ENCODE measurements at regions not wholly inside any gene's neighbourhood (a gene's known extent, or its start where the extent isn't known, plus 50 kb on each side); places are given as distances from the start of the nearest gene placed in this dataset.
"Not testable (repeated sequence)": the region's sequence is repeated elsewhere in the genome, so short reads cannot be mapped to it uniquely, and the experiment has no call there.

- ATAC-seq: peak in 1 of 2 donors; percentile 45
- Mint-ChIP-seq H3K4me1 (ENCODE audit: low read depth in 2 of 2) (no peaks in the 10 kb centered on the region), H3K36me3 (no peaks in the 10 kb centered on the region), H3K9me3 (no peaks in the 10 kb centered on the region), H3K27me3 (peaks cover 22 to 49% of the 10 kb centered on the region in 2 donors), H3K4me3 (no peak overlapping the region), H3K27ac (no peak overlapping the region)
- DNase-seq (ENCODE audit: low spot score): no peak
Measured at GRCh38 chr15:56568466-56569167, 103.7 kb upstream of the MNS1 start.

- no peak for DNase-seq (ENCODE audit: low spot score)
- no peaks in the 10 kb centered on the region for H3K4me1 Mint-ChIP-seq (ENCODE audit: low read depth in 2 of 2)
- no peak for ATAC-seq
- H3K27ac Mint-ChIP-seq: no peak overlapping the region
- no peak overlapping the region for H3K4me3 Mint-ChIP-seq
- peaks cover 36% of the 10 kb centered on the region for H3K36me3 Mint-ChIP-seq
- peaks cover 6% of the 10 kb centered on the region for H3K9me3 Mint-ChIP-seq
- peaks cover 16 to 50% of the 10 kb centered on the region in 2 donors for H3K27me3 Mint-ChIP-seq
Measured at GRCh38 chr15:56557415-56557814, 92.5 kb upstream of the MNS1 start.

- Mint-ChIP-seq H3K27ac (no peak overlapping the region), H3K9me3 (peaks cover 6% of the 10 kb centered on the region), H3K36me3 (peaks cover 28% of the 10 kb centered on the region), H3K4me3 (no peak overlapping the region), H3K27me3 (peaks cover 16 to 48% of the 10 kb centered on the region in 2 donors), H3K4me1 (ENCODE audit: low read depth in 2 of 2) (no peaks in the 10 kb centered on the region)
- ATAC-seq (no peak), DNase-seq (ENCODE audit: low spot score) (no peak)
Measured at GRCh38 chr15:56553486-56553885, 88.5 kb upstream of the MNS1 start.

GRCh38 chr15:56552659-56553058 lies 87.7 kb upstream of the MNS1 start:
- no peak for DNase-seq (ENCODE audit: low spot score)
- Mint-ChIP-seq H3K27me3 (peaks cover 11 to 41% of the 10 kb centered on the region in 2 donors), H3K4me3 (no peak overlapping the region), H3K27ac (no peak overlapping the region), H3K36me3 (peaks cover 20% of the 10 kb centered on the region), H3K4me1 (ENCODE audit: low read depth in 2 of 2) (no peaks in the 10 kb centered on the region), H3K9me3 (peaks cover 3% of the 10 kb centered on the region)
- ATAC-seq: no peak

GRCh38 chr15:56540570-56540969 lies 75.6 kb upstream of the MNS1 start:
- H3K4me3 Mint-ChIP-seq; ATAC-seq; H3K27ac Mint-ChIP-seq; DNase-seq (ENCODE audit: low spot score): not testable (repeated sequence)
- Mint-ChIP-seq H3K9me3 (peaks cover 10% of the 10 kb centered on the region), H3K36me3 (peaks cover 20% of the 10 kb centered on the region), H3K27me3 (peaks cover 36 to 41% of the 10 kb centered on the region in 2 donors), H3K4me1 (ENCODE audit: low read depth in 2 of 2) (peaks cover 16 to 23% of the 10 kb centered on the region in 2 donors)

GRCh38 chr15:56540157-56540556 lies 75.2 kb upstream of the MNS1 start:
- not testable (repeated sequence) for H3K27ac Mint-ChIP-seq; H3K4me3 Mint-ChIP-seq; ATAC-seq; DNase-seq (ENCODE audit: low spot score)
- Mint-ChIP-seq H3K9me3 (peaks cover 10% of the 10 kb centered on the region), H3K4me1 (ENCODE audit: low read depth in 2 of 2) (peaks cover 16 to 23% of the 10 kb centered on the region in 2 donors), H3K36me3 (peaks cover 20% of the 10 kb centered on the region), H3K27me3 (peaks cover 37 to 41% of the 10 kb centered on the region in 2 donors)

GRCh38 chr15:56538901-56539545 lies 74.1 kb upstream of the MNS1 start:
- no peak overlapping the region for H3K4me3 Mint-ChIP-seq
- peaks cover 3% of the 10 kb centered on the region for H3K9me3 Mint-ChIP-seq

GRCh38 chr15:56537881-56538280 lies 72.9 kb upstream of the MNS1 start:
- Mint-ChIP-seq H3K9me3 (no peaks in the 10 kb centered on the region), H3K27me3 (peaks cover 18 to 29% of the 10 kb centered on the region in 2 donors), H3K4me3 (peak overlapping the region; percentile 5), H3K27ac (peak overlapping the region; percentile 11 to 12), H3K36me3 (peaks cover under 1% of the 10 kb centered on the region), H3K4me1 (ENCODE audit: low read depth in 2 of 2) (peaks cover 16 to 23% of the 10 kb centered on the region in 2 donors)
- peak; percentile 69 for DNase-seq (ENCODE audit: low spot score)
- ATAC-seq: peak; percentile 93 to 94

More at GRCh38 chr15:56538901-56539545, 74.1 kb upstream of the MNS1 start:
- no peak overlapping the region for H3K27ac Mint-ChIP-seq
- ATAC-seq: no peak
- no peak for DNase-seq (ENCODE audit: low spot score)
- peaks cover 16 to 23% of the 10 kb centered on the region in 2 donors for H3K4me1 Mint-ChIP-seq (ENCODE audit: low read depth in 2 of 2)
- peaks cover 29 to 34% of the 10 kb centered on the region in 2 donors for H3K27me3 Mint-ChIP-seq
- peaks cover 9% of the 10 kb centered on the region for H3K36me3 Mint-ChIP-seq

GRCh38 chr15:56534728-56535127 lies 69.8 kb upstream of the MNS1 start:
- Mint-ChIP-seq H3K4me1 (ENCODE audit: low read depth in 2 of 2) (peaks cover 16 to 23% of the 10 kb centered on the region in 2 donors), H3K4me3 (no peak overlapping the region), H3K27me3 (peaks cover 10 to 35% of the 10 kb centered on the region in 2 donors), H3K9me3 (no peaks in the 10 kb centered on the region), H3K36me3 (no peaks in the 10 kb centered on the region), H3K27ac (no peak overlapping the region)
- DNase-seq (ENCODE audit: low spot score) (no peak), ATAC-seq (no peak)

- no peaks in the 10 kb centered on the region for H3K9me3 Mint-ChIP-seq
- no peak for DNase-seq (ENCODE audit: low spot score)
- H3K27me3 Mint-ChIP-seq: peaks cover 5 to 31% of the 10 kb centered on the region in 2 donors
- peaks cover 10 to 15% of the 10 kb centered on the region in 2 donors for H3K4me1 Mint-ChIP-seq (ENCODE audit: low read depth in 2 of 2)
- no peaks in the 10 kb centered on the region for H3K36me3 Mint-ChIP-seq
- no peak overlapping the region for H3K27ac Mint-ChIP-seq
- ATAC-seq: no peak
- no peak overlapping the region for H3K4me3 Mint-ChIP-seq
Measured at GRCh38 chr15:56533731-56534403, 68.9 kb upstream of the MNS1 start.

- no peak overlapping the region for H3K27ac Mint-ChIP-seq
- peaks cover 13 to 33% of the 10 kb centered on the region in 2 donors for H3K27me3 Mint-ChIP-seq
- H3K4me3 Mint-ChIP-seq: no peak overlapping the region
- H3K36me3 Mint-ChIP-seq: no peaks in the 10 kb centered on the region
- no peaks in the 10 kb centered on the region for H3K9me3 Mint-ChIP-seq
- no peak for ATAC-seq
- H3K4me1 Mint-ChIP-seq (ENCODE audit: low read depth in 2 of 2): peaks cover 2 to 6% of the 10 kb centered on the region in 2 donors
- DNase-seq (ENCODE audit: low spot score): no peak
Measured at GRCh38 chr15:56532721-56533460, 68.0 kb upstream of the MNS1 start.

- H3K9me3 Mint-ChIP-seq: no peaks in the 10 kb centered on the region
- no peaks in the 10 kb centered on the region for H3K36me3 Mint-ChIP-seq
- ATAC-seq (no peak), DNase-seq (ENCODE audit: low spot score) (no peak)
- no peak overlapping the region for H3K4me3 Mint-ChIP-seq
- no peaks in the 10 kb centered on the region for H3K4me1 Mint-ChIP-seq (ENCODE audit: low read depth in 2 of 2)
- peaks cover 29 to 36% of the 10 kb centered on the region in 2 donors for H3K27me3 Mint-ChIP-seq
- no peak overlapping the region for H3K27ac Mint-ChIP-seq
Measured at GRCh38 chr15:56530157-56530556, 65.2 kb upstream of the MNS1 start.

GRCh38 chr15:56528136-56528535 lies 63.2 kb upstream of the MNS1 start:
- DNase-seq (ENCODE audit: low spot score) (no peak), ATAC-seq (no peak)
- Mint-ChIP-seq H3K4me3 (no peak overlapping the region), H3K27ac (no peak overlapping the region), H3K36me3 (no peaks in the 10 kb centered on the region), H3K27me3 (peaks cover 39 to 46% of the 10 kb centered on the region in 2 donors), H3K4me1 (ENCODE audit: low read depth in 2 of 2) (no peaks in the 10 kb centered on the region), H3K9me3 (no peaks in the 10 kb centered on the region)

Measured in natural killer cell treated with Interleukin-12 subunit alpha and Interleukin-12 subunit beta and Interleukin-15 and Interleukin-18, amount 100 ng/mL, for 72 hours (primary cell).